ENCODE measurements at regions not wholly inside any gene's neighbourhood (a gene's known extent, or its start where the extent isn't known, plus 50 kb on each side); places are given as distances from the start of the nearest gene placed in this dataset.
"Not testable (repeated sequence)": the region's sequence is repeated elsewhere in the genome, so short reads cannot be mapped to it uniquely, and the experiment has no call there.

DNA sequence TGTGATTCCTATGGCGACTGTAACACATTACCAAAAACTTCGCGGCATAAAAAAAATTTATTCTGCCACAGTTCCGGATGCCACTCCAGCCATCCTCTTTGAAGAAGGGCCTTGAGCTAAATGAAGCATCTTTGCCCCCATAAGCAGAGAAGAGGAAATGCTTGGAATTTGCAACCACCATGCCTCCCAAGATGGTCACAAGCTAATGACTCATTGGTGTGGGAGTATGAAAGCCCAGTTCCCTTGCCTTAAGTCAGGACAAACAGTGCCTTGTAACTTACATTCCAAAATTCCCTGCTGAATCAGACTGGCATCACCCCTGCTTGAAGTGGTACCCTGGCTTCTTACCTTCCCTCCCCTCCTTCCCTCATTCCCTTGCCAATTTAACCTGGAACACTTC is 1077.4 kb downstream of the EPHA3 start:
- DNase-seq (ENCODE audit: low read depth in 2 of 2), result no peak

DNA sequence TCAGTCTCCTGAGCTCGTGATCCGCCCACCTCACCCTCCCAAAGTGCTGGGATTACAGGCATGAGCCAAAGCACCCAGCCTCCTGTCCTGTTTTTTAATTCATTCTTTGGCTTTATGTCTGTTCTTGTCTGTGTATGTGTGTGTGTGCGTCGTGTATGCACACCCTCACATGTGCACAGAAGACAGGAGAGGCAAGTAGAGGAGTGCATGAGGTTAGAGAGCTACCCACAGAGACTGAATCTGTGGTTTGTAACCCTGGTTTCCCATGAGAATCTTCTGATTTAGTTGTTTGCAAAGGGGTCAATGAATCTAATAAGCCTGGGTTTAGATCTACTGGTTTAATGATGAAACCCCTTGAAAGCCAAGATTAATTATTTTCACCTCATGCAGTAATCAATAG is 1090.0 kb downstream of the EPHA3 start:
- DNase-seq (ENCODE audit: low read depth in 2 of 2), result not testable (repeated sequence)

DNA sequence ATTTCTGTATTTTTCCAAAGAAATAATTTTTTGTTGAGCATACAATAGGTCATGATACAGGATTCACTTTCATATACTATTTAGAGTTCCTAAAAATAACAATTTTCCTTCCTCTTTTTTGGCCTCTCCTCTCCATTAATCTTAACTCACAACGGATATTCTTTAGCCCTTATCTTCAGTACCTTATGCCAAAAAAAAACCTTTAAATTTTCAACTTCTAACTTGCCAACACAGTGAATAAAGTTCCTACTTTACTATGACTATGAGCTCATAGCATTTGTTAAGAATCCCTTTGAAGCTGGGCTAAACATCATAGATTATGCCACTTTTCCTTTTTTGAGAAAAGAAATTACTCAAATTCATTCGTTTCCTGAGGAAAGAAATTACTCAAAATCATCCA is 1095.5 kb downstream of the EPHA3 start:
- not testable (repeated sequence) for DNase-seq (ENCODE audit: low read depth in 2 of 2)

DNA sequence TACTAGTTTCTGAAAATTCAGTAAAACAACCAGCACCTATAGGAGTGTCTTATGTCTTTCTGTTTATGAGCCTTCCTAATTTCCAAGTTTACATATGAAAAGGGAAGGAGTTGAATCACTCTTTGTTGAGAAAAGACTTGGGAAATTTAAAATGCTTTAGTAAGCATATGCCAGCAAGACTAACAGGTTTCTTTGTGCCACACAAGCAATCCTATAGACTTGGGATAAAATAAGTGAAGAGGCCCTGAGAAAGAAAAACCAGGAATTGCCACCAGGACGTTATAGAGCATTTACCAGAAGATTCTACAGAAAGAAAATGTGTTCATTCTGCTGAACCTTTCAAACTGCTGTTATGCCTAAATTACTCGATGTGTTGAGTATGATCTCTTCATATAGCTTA is 1099.1 kb downstream of the EPHA3 start:
- not testable (repeated sequence) for DNase-seq (ENCODE audit: low read depth in 2 of 2)

DNA sequence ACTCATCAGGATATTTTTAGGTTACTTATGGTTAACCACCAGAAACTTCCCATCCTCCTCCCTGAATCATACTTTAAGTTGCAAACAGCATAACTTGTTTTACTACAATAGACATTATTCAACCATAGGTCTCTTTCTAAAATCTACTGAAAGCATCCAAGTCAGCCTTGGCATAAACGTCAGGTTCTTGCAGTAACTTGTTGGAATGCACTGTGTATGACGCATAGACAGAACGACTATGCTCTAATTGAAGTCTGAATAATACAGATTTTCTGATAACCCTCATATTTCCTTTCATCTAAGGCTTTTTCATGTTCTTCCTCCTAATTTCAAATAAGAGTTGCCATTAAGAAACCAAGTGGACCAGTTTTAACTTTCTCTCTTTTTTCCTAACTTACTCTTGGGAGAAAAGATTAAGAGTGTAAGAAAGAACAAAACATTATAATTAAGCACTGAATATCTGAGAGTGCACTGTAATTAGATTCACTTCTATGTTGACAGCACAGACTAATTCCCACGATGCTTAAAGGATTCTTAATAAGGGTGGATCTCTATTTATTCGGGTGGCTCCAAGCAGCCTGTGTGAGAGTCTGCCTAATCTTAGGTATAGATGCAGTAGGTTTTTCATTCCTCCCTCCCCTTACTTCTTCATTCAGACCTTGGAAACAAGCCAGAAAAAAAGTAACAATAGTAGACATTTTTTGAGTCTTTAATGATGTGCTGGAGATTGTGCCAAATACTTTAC is 1100.1 kb downstream of the EPHA3 start:
- not testable (repeated sequence) for DNase-seq (ENCODE audit: low read depth in 2 of 2)

DNA sequence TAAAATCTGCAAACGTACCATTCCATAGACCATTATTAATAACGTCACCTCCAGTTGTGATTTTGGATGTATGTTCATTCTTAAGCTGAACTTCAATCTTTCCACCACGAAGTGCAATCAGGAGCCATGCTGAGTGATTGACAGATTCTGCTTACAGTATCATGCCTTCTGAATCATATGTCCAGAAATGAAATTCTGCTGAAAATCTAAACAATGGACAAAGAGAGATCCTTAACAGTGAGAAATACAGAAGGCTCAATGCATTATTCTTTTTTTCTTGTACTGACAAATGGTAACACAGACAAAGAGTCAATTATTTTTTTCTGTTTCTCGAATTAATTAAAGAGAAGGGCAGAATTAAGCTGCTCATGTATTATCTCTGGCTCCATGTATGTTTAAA is 1114.5 kb downstream of the EPHA3 start:
- DNase-seq (ENCODE audit: low read depth in 2 of 2), result no peak

DNA sequence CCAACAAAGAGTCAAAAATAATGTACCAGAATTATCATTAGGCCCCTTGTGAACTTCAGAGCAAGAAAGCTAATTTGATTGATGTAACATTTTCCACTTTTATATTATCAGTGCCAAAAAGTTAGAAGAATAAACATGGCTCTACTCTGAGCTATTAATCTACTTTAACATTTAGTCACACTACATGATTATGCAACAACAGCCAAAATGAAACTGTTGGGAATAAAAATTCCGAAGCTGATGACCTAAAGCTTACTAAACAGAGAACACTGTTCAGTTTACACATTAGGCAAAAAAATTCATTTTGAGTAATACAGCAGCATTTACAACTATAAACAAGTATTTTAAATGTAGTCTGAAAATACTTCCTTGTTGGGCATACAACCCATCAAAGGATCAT is 1134.1 kb downstream of the EPHA3 start:
- DNase-seq (ENCODE audit: low read depth in 2 of 2), result no peak

DNA sequence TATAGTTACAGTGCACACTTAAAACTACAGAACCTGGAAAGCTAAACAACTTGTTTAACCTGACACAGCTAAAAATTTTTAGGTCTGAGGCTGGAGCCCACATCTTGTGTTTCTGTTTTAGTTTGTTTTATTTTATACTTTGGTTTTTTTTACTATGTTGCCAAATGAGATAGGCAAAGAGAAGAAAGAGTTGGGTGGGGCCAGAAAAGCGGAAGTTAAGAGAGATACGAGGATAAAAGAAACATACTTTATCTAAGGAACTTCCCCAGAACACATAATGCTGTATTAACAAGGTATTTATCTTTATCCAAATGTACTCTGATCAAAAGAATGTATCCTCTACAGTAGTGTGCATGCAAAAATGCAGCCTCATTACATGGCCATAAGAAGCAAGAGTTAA is 1145.7 kb downstream of the EPHA3 start:
- DNase-seq (ENCODE audit: low read depth in 2 of 2), result no peak

DNA sequence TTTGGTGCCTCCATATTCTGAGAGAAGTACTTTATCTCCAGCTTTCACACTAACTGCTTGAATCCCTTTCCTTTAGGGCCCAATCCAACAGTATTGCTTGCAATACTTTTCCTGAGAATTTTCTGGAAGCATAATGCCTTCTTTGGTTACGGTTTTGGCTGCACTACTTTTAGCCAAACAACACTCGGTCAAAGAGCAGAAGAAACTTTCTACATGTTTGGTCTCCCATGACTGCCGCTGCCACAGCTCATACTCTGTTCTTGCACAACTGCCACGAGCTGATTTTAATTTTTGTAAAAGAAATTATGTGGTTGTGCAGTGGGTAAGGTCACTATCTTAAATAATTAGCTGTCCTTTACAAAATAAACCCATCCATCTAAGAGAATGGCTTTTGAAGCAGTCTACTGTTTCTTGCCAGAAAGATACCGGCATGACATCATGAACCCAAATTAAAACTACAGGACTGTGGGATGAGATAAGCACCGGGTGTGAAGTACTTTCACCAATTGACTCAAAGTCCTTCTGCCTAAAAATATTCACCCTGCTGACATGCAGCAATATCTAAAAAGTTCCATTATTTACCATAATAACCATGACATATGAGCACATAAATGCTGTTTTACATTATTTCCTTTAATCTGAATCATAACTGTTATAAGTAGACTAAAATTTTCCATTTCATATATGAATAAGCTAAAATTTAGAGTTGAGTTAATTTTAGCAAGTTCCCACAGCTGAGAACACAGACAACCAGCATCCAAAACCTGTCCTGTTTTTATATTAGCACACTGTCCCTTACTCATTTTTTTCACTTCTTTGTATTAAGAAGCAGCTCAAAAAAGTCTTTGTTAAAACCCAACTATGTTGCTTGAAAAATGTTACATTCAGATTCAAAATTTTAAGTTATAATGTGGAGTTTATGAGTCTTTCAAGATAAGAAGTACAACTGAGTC is 1154.3 kb downstream of the EPHA3 start:
- no peak for DNase-seq (ENCODE audit: low read depth in 2 of 2)
